Amniotic stem cell (primary cell): ENCODE measurements at regions not wholly inside any gene's neighbourhood (a gene's known extent, or its start where the extent isn't known, plus 50 kb on each side); places are given as distances from the start of the nearest gene placed in this dataset.

ENCODE experiments used
- DNase-seq: peaks from one replicate; lab custom pipeline; 2025; lab: John Stamatoyannopoulos, UW

DNA sequence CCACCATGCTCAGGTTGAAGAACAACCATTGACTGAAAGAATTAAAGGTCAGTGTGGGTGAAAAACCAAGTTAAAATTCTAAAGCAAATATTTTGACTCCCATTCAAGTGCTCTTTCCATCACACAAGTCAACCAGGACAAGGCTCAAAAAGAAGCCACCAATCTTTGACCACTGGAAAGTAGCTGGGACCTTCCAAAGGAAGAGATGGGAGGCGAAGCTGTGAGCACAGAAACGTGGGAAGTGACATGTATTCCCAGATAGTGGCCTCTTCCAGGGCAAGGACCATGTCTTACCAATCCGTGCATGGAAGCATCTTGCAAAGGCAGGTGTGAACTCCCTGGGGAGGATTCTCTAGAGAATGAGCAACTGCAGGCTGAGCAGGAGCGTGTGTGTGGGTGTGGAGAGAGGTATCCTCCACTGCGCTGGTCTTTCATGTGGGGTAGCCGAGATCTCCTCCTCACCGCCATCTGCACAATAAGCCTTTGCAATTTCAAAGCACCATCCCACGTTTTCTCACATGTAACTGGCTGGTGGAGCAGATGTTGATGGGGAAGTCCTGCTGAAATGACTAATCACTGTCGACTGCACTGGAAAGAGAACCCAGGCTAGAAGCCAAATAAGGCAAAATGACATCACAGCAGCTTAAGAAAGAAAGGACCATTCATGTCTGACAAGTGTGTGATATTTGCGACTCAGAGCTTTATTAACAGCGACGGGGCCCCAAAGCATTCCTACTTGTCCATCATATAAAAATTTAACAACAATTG is 189.4 kb upstream of the RREB1 start:
- no peak for DNase-seq

DNA sequence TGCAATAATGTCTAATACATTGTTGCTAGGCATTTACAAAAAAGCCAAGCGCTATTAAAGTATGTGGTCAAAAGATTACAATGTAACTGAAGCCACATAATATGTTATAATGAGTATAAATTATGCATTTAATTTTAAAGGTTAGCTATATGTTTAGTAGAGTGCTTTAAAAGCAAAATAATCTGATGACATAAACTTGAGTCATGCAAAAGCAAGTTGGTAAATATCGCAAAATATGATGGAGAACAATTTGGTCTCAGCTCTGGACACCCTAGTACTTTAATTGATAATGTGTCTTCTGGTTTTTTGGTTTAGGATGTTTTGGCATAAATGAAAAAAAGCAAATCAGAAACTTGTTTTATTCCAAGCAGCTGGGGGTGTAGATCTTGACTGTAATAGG is 188.6 kb upstream of the RREB1 start:
- no peak for DNase-seq

- no peak for DNase-seq
Measured at GRCh38 chr6:6920114-6920986, 187.4 kb upstream of the RREB1 start.

- DNase-seq: no peak
Measured at GRCh38 chr6:6920987-6921313, 186.8 kb upstream of the RREB1 start.

DNA sequence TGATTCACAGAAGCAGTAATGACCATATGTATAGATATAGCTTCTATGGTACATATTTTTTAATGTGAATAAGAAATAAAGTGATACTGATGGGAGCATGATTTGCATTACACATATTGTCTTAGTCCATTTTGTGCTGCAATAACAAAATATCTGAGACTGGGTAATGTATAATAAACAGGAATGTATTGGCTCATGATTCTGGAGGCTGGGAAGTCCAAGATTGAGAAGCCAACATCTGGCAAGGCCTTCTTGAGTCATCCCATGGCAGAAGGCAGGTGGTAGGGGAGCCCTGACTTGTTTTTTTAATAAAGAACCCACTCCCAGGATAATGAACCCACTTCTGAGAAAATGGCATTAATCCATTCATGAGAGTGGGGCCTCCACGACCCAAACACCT is 185.6 kb upstream of the RREB1 start:
- DNase-seq: no peak

DNA sequence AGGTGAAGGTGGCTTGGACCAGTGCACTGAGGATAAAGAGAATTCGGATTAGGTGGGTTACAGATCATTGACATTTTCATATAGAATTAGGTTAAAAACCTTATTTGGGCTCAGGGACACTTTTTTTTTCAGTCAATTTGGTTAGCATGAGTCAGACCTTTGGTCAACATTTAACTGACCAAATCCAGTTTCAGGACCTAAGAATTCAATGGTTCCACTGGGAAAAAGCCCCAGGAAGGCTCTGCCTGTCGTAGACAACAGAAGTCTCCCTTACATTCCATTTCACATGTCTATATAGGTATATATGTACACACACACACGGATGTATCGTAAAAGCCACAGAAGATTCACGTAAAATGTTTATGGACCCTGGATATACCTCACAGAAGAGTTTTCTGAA is 184.2 kb upstream of the RREB1 start:
- DNase-seq: no peak

DNA sequence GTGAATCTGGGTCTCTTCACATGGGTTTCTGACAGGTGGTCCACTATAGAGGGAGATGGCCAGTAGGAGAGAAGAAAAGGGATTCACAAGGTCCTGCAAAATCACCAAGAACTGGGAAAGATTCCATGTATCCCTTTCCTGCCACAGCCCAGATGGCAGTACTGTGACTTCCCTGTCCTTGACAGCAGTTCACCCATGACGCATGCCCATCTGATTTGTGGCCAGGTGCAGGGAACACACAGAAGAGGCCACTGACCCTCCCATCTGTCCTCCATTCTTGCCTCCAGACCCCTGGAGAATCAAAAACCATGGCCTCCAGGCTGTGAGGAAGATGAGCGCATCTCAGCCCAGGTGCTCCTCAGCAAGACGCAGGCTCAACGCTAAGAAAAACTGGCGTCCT is 183.1 kb upstream of the RREB1 start:
- no peak for DNase-seq

DNA sequence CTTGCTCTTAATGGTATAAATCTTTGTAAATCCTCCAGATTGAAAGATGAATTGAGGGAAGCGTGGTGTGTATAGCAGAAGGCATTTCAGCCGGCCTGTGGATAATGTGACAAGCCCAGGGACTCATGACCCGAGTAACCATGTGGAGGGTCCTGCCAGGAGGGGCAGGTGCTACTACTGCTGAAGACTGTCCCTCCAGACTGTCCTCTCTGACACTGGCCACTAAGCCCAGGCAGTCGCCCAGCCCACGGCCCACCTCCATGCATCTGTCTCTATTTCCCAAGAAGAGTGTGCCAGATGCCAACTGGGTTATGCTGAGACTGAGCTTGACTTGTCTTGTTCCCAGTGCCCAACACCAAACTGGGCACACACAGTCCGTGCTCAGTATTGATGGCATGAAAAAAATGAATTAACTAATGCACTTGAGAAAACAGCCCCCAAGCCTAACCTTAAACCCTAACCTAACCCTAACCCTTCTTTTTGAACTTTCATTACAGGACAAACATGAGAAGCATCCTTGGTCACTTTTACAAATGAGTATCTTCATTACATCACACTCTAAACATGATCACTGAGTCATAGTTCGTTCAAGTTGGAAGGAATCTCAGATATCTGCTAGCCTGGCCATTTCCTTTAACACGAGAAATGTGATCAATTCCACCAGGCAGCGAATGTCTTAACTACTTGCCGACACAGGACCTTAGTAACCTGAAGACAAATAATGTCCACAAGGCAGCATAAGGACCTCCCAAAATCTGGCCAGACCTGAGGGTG is 182.2 kb upstream of the RREB1 start:
- no peak for DNase-seq

DNA sequence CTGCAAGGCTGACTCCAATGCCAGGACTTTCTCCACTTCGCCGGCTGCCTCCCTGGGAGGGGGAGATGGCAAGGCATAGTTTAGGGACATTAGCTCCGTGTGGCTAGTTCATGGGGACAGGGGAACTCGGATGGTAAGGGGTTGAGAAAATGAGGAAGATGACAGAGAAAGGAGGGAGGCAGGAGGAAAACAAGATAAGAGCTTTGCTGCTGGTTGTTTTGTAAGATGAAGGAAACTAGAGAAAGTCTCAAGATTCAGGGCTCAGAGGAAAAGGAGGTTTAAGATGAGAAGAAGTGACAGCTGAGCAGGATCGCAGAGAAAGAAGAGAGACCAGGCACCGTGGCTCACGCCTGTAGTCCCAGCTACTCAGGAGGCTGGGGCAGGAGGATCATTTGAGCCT is 180.9 kb upstream of the RREB1 start:
- no peak for DNase-seq

DNA sequence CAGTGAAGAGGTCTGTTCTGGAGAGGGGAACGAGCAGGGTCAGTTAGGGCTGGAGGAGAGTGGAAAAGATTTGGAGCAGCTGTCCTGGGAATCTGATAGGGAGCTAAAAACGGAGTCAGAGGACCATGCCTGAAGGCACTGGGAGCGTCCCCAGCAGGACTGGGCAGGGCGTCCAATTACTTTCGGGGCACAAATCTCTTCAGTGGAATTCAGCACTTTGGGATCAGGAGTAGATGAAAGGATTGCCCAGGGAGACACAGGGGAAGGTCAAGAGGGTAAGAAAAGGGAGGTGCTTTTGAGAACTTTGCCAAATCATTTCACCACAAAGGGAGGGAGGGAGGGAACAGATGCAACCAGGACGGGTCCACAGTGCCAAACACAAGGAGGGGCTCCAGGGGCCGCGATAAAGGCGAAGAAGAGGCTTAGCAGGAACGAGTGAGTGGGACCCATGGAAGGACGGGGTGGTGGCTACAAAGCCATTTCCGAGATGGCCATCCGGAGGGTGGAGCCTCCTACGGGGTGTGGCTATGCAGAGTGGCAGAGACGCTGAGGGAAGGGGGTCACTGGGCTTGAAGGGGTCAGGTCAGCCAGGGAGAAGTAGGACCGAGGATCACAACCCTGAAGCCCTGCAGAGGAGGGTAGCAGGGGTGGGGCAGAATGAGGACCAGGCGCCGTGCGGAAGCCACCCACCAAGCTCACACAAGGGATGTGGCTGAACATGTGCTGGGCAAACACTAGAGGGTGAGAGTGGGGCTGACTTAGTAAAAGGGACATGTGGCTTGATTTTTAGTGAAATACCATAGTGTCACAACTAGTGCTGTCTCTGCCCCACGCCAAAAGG is 180.0 kb upstream of the RREB1 start:
- no peak for DNase-seq

- no peak for DNase-seq
Measured at GRCh38 chr6:6930223-6930880, 177.4 kb upstream of the RREB1 start.

DNA sequence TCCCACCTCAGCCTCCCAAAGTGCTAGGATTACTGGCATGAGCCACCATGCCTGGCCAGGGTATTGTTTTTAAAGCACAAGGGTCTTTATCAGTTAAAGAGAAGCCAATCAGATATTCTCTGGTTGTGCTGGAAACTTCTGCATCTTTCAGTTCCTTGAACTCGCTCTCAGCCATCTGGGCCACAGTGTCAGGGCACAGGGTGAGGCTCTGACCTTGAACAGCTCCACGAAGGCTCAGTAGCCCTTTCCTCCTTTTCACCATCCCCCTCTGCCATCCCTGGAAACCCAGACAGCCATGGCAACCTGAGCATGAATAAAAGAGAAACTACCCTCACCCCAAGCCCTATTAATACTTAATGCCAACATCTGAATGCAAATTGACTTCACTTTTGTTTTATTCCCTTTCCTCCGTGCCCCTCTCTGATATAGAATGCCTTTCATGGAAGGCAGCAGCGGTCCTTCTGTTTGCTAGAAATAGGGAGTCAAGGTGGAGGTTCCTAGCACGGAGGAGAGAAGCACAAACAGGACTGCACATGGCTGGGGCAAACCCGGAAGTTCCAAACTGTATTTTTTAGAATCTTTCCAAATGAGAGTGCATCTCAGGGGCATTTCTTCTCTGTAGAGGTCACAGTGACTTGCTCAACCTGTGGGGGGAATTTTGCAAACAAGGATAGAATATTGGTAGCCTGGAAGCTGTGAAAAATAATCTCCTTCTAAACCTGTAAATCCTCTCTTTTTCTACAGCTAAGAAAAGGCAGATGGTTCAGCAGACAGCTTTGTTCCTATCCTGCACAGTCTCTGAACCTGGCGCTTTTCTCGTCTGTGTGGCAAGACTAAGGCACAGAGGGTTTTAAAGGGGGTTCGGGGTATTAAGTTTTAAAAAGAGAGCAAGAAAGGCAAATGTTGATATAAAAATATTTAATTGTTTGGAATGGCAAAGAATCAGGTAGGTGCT is 176.4 kb upstream of the RREB1 start:
- DNase-seq: no peak

DNA sequence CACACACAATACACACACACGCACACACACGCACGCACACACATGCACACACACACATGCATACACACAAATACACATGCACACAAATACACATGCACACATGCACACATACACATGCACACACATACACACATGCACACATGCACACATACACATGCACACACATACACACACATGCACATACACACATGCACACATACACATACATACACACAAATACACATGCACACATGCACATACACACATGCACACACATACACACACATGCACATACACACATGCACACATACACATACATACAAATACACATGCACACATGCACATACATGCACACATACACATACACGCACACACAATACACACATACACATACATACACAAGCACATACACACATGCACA is 175.4 kb upstream of the RREB1 start:
- no peak for DNase-seq

GRCh38 chr6:6932968-6933367 is 174.8 kb upstream of the RREB1 start:
- no peak for DNase-seq

DNA sequence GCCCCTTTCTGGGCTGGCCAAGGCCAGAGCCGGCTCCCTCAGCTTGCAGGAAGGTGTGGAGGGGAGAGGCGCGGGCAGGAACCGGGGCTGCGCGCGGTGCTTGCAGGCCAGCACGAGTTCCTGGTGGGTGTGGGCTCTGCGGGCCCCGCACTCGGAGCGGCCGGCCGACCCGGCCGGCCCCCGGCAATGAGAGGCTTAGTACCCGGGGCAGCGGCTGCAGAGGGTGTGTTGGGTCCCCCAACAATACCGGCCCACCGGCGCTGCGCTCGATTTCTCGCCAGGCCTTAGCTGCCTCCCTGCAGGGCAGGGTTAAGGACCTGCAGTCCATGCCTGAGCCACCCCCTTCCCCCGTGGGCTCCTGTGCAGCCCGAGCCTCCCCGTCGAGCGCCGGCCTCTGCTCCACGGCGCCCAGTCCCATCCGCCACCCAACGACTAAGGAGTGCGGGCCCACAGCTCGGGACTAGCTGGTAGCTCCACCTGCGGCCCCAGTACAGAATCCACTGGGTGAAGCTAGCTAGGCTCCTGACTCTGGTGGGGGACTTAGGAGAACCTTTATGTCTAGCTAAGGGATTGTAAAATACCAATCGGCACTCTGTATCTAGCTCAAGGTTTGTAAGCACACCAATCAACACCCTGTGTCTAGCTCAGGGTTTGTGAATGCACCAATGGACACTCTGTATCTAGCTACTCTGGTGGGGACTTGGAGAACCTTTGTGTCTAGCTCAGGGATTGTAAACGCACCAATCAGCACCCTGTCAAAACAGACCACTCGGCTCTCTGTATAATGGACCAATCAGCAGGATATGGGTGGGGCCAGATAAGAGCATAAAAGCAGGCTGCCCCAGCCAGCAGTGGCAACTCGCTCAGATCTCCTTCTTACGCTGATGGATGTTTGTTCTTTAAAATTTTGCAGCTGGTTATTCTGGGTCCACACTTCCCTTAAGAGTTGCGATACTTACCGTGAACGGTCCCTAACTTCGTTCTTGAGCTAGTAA is 167.4 kb upstream of the RREB1 start:
- no peak for DNase-seq

DNA sequence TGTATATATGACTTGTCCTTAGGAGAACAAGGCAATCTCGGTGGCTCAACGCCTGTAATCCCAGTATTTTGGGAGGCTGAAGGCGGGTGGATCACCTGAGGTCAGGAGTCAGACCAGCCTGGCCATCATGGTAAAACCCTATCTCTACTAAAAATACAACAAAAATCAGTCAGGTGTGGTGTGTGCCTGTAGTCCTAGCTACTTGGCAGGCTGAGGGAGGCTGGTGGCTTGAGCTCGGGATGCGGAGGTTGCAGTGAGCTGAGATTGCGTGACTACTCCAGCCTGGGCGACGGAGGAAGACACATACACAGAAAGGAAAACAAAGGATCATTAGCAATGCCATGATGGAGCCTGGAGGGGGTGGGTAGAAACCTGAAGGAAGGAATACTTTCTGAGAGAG is 166.6 kb upstream of the RREB1 start:
- DNase-seq: no peak

DNA sequence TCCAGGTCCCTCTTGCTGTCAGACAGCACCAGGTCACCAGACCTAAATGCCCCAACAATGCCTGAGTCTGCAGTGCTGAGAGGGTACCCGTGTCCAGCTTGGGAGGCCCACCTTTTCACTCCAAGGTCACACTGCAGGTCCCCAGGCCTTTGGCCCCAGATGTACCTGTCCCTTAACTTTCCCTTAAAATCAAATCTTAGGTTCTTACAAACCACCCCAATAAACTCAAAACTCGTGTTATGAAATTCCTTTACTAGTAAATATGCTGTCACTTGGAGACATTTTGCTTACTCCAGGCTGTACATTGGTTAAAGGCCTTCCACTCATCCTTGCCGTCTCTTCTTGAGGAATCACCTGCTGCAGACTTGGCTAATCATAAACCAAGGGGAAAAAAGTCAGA is 165.7 kb upstream of the RREB1 start:
- no peak for DNase-seq

GRCh38 chr6:6942831-6943230 is 164.9 kb upstream of the RREB1 start:
- DNase-seq: no peak

- DNase-seq: no peak
Measured at GRCh38 chr6:6943421-6943820, 164.3 kb upstream of the RREB1 start.
